ENCODE measurements at regions not wholly inside any gene's neighbourhood (a gene's known extent, or its start where the extent isn't known, plus 50 kb on each side); places are given as distances from the start of the nearest gene placed in this dataset.

DNA sequence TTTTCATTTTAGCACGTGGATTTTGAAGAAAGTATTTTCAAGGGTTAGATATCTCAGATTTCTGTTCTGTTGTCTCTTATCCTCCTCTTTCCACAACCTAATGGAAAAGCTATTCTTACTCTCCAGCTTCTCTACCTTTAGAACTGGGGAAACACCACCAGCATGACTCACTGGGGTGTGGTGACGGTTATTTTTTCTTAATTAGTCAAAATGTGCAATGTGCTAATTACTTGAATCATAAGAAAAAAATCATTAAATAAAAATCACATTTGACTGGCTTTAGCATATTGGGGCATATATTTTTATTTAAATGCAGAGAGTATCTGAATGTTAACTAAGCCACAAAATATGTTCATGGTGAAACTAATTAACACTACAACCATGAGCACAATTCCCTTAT lies 570.7 kb upstream of the AGTR1 start:
- no peaks in the 10 kb centered on the region for H3K4me1 ChIP-seq (ENCODE audit: insufficient read depth, low read length)
- intact Hi-C loops (cut with micrococcal nuclease), result no loop called here
- CTCF ChIA-PET (ENCODE audit: partially characterized antibody), result no interaction called here
- peaks cover 0 to 14% (median 1%) of the 10 kb centered on the region in 8 donors for H3K9me3 Mint-ChIP-seq
- no peak overlapping the region for H3K27ac ChIP-seq (ENCODE audit: low read depth, low read length)
- no peaks in the 10 kb centered on the region for H3K27me3 Mint-ChIP-seq
- H3K4me1 Mint-ChIP-seq, result no peaks in the 10 kb centered on the region
- no peak overlapping the region for H3K27ac Mint-ChIP-seq
- H3K27me3 ChIP-seq (ENCODE audit: insufficient read depth, low read length), result no peaks in the 10 kb centered on the region
- no peak overlapping the region for H3K4me3 Mint-ChIP-seq
- POLR2A ChIA-PET (ENCODE audit: partially characterized antibody), result no interaction called here
- no peaks in the 10 kb centered on the region for H3K36me3 ChIP-seq (ENCODE audit: insufficient read depth, low read length)
- no peak for DNase-seq
- H3K9me3 ChIP-seq (ENCODE audit: control insufficient read depth in 1 of 2, low read length in 2 of 2), result no peaks in the 10 kb centered on the region
- H3K4me3 ChIP-seq (ENCODE audit: low read length in 2 of 2), result no peak overlapping the region
- no peaks in the 10 kb centered on the region for H3K36me3 Mint-ChIP-seq

DNA sequence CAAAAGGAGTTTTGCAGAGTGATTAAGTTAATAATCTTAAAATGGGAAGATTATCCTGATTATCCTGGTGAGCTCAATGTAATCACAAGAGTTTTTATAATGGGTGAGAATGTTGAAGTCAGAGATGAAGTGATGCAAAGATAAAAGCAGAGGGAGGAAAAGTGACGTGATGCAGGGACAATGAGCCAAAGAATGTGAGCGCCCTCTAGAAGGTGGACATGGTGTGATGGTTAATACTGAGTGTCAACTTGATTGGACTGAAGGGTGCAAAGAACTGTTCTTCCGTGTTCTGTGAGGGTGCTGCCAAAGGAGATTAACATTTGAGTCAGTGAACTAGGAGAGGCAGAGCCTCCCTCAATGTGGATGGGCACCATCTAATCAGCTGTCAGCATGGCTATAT lies 569.6 kb upstream of the AGTR1 start:
- POLR2A ChIA-PET (ENCODE audit: partially characterized antibody), result no interaction called here
- no peaks in the 10 kb centered on the region for H3K36me3 Mint-ChIP-seq
- no peaks in the 10 kb centered on the region for H3K27me3 ChIP-seq (ENCODE audit: insufficient read depth, low read length)

DNA sequence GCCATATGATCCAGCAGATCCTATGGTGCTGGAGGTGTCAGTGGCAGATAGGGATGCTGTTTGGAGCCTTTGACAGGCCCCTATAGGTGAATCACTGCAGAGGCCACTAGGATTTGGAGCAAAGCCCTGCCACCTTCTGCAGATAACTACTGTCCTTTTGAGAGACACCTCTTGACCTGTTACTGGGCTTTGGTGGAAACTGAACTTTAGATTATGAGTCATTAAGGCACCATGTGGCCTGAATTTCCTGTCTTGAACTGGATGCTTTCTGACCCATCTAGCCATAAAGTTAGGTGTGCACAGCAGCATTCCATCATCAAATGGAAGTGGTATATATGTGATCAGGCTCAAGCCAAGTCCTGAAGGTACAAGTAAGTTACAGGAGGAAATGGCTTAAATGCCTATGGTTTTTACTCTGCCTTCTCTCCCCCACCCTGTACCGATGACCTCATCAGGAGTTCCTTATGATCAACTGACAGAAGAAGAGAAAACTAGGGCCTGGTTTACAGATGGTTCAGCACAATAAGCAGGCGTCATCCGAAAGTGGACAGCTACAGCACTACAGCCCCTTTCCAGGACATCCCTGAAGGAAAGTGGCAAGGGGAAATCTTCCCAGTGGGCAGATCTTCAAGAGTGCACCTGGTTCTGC lies 565.6 kb upstream of the AGTR1 start:
- Mint-ChIP-seq H3K27me3 (no peaks in the 10 kb centered on the region), H3K9me3 (peaks cover 5 to 26% (median 6%) of the 10 kb centered on the region in 8 donors), H3K36me3 (no peaks in the 10 kb centered on the region), H3K27ac (no peak overlapping the region), H3K4me3 (no peak overlapping the region), H3K4me1 (no peaks in the 10 kb centered on the region)
- CTCF ChIA-PET (ENCODE audit: partially characterized antibody), result no interaction called here
- POLR2A ChIA-PET (ENCODE audit: partially characterized antibody), result no interaction called here
- H3K9me3 ChIP-seq (ENCODE audit: control insufficient read depth in 1 of 2, low read length in 2 of 2), result no peaks in the 10 kb centered on the region
- H3K4me1 ChIP-seq (ENCODE audit: insufficient read depth, low read length), result no peaks in the 10 kb centered on the region
- H3K27ac ChIP-seq (ENCODE audit: low read depth, low read length), result no peak overlapping the region
- no peak overlapping the region for H3K4me3 ChIP-seq (ENCODE audit: low read length in 2 of 2)
- no peaks in the 10 kb centered on the region for H3K36me3 ChIP-seq (ENCODE audit: insufficient read depth, low read length)
- H3K27me3 ChIP-seq (ENCODE audit: insufficient read depth, low read length), result no peaks in the 10 kb centered on the region
- DNase-seq, result no peak
- intact Hi-C loops (cut with micrococcal nuclease), result no loop called here

More for the DNA sequence above, 569.6 kb upstream of the AGTR1 start:
- Histone ChIP-seq H3K9me3 (ENCODE audit: control insufficient read depth in 1 of 2, low read length in 2 of 2) (no peaks in the 10 kb centered on the region), H3K27ac (ENCODE audit: low read depth, low read length) (no peak overlapping the region), H3K36me3 (ENCODE audit: insufficient read depth, low read length) (no peaks in the 10 kb centered on the region), H3K4me3 (ENCODE audit: low read length in 2 of 2) (no peak overlapping the region), H3K4me1 (ENCODE audit: insufficient read depth, low read length) (no peaks in the 10 kb centered on the region)
- intact Hi-C loops (cut with micrococcal nuclease), result no loop called here
- H3K4me3 Mint-ChIP-seq, result no peak overlapping the region
- no peak overlapping the region for H3K27ac Mint-ChIP-seq
- no peak for DNase-seq
- H3K9me3 Mint-ChIP-seq, result peaks cover 2 to 25% (median 4%) of the 10 kb centered on the region in 8 donors
- no peaks in the 10 kb centered on the region for H3K4me1 Mint-ChIP-seq
- CTCF ChIA-PET (ENCODE audit: partially characterized antibody), result no interaction called here
- H3K27me3 Mint-ChIP-seq, result no peaks in the 10 kb centered on the region

DNA sequence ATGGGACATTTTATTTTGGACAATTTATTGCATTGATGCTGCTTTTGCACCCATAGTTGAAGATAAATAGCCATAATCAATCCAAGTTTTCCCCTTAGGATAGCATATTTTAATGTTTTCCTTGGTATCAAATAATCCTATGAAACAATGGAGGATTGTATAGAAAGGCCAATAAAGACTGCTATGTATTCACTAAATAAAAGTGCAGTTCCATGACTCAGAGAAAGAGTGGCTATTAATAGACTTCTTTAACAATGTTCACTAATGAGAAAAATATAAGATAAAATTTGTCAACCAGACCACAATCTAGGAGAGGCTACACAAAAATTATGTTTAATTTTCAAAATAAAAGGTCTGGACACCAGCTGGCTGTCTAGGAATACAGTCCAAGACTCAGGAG lies 560.9 kb upstream of the AGTR1 start:
- POLR2A ChIA-PET (ENCODE audit: partially characterized antibody), result no interaction called here
- no peaks in the 10 kb centered on the region for H3K27me3 Mint-ChIP-seq
- Histone ChIP-seq H3K4me1 (ENCODE audit: insufficient read depth, low read length) (no peaks in the 10 kb centered on the region), H3K4me3 (ENCODE audit: low read length in 2 of 2) (no peak overlapping the region), H3K9me3 (ENCODE audit: control insufficient read depth in 1 of 2, low read length in 2 of 2) (no peaks in the 10 kb centered on the region), H3K36me3 (ENCODE audit: insufficient read depth, low read length) (no peaks in the 10 kb centered on the region), H3K27ac (ENCODE audit: low read depth, low read length) (no peak overlapping the region), H3K27me3 (ENCODE audit: insufficient read depth, low read length) (no peaks in the 10 kb centered on the region)
- no peak for DNase-seq
- no peak overlapping the region for H3K27ac Mint-ChIP-seq
- CTCF ChIA-PET (ENCODE audit: partially characterized antibody), result no interaction called here
- intact Hi-C loops (cut with micrococcal nuclease), result no loop called here
- no peaks in the 10 kb centered on the region for H3K4me1 Mint-ChIP-seq
- no peaks in the 10 kb centered on the region for H3K36me3 Mint-ChIP-seq
- H3K9me3 Mint-ChIP-seq, result peaks cover under 1 to 12% (median 7%) of the 10 kb centered on the region in 8 donors
- no peak overlapping the region for H3K4me3 Mint-ChIP-seq

DNA sequence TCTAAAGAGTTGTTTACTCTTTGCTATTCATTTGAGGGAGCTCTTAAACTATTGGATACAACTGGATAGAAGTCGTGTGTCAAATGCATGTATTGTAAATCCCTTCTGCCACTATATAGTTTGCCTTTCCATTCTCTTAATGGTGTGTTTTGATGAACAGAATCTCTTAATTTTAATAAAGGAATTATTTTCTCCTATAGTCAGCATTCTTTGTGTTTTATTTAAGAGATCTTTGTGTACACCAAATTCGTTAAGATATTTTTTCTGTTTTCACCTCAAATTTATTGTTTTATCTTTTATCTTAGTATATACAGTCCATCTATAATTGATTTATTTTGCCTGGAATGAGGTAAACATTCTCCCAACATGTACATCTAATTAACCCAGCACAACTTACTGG lies 551.5 kb upstream of the AGTR1 start:
- no peak overlapping the region for H3K4me3 Mint-ChIP-seq
- Histone ChIP-seq H3K4me1 (ENCODE audit: insufficient read depth, low read length) (no peaks in the 10 kb centered on the region), H3K27me3 (ENCODE audit: insufficient read depth, low read length) (no peaks in the 10 kb centered on the region), H3K9me3 (ENCODE audit: control insufficient read depth in 1 of 2, low read length in 2 of 2) (no peaks in the 10 kb centered on the region), H3K36me3 (ENCODE audit: insufficient read depth, low read length) (no peaks in the 10 kb centered on the region), H3K4me3 (ENCODE audit: low read length in 2 of 2) (no peak overlapping the region), H3K27ac (ENCODE audit: low read depth, low read length) (no peak overlapping the region)
- ChIA-PET CTCF (ENCODE audit: partially characterized antibody) (no interaction called here), POLR2A (ENCODE audit: partially characterized antibody) (no interaction called here)
- no peaks in the 10 kb centered on the region for H3K4me1 Mint-ChIP-seq
- intact Hi-C loops (cut with micrococcal nuclease), result no loop called here
- H3K27ac Mint-ChIP-seq, result no peak overlapping the region
- H3K27me3 Mint-ChIP-seq, result no peaks in the 10 kb centered on the region
- H3K9me3 Mint-ChIP-seq, result peaks cover 0 to 13% (median under 1%) of the 10 kb centered on the region in 8 donors
- DNase-seq, result no peak
- no peaks in the 10 kb centered on the region for H3K36me3 Mint-ChIP-seq

DNA sequence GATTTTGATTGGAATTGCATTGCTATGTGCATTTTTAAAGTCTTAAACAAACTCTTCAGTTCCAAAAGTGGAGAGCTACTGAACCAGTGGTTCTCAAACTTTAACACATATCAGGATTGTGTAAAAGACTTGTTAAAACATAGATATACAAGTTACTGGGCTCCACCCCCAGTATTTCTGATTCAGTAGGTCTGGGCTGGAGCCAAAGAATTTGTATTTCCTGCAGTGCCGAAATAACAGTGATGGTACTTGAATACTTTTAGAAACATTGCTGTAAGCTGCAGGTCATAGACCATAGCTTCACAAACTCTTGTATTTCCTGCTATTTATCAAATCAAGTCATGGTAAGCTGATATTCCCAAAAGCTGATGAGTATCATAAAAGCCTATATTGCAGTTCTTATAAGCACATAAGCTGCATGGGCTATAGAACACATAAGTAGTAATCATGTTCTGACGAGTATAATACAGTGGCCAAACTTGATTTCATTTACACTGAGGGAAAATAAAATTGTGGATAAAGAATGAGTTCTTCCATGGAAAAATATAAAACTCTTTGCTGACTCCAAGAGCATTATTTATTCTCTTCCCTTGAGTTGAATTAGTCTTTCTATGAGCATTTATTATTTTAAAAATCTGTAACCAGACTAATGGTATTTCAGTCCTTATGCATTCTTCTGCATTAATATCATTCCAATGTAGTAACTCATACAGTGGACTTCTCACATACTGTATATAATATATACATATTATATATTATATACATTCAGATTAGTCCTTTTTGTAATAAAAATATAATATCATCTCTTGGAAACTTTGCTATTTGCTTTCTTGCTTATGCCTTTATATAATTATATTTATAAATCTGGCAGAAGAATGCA lies 550.5 kb upstream of the AGTR1 start:
- no peak overlapping the region for H3K27ac ChIP-seq (ENCODE audit: low read depth, low read length)
- no peak overlapping the region for H3K4me3 Mint-ChIP-seq
- H3K9me3 Mint-ChIP-seq, result peaks cover 0 to 13% (median under 1%) of the 10 kb centered on the region in 8 donors
- H3K27ac Mint-ChIP-seq, result no peak overlapping the region
- H3K4me1 ChIP-seq (ENCODE audit: insufficient read depth, low read length), result no peaks in the 10 kb centered on the region
- CTCF ChIA-PET (ENCODE audit: partially characterized antibody), result no interaction called here
- no peaks in the 10 kb centered on the region for H3K4me1 Mint-ChIP-seq
- intact Hi-C loops (cut with micrococcal nuclease), result no loop called here
- POLR2A ChIA-PET (ENCODE audit: partially characterized antibody), result no interaction called here
- no peaks in the 10 kb centered on the region for H3K36me3 ChIP-seq (ENCODE audit: insufficient read depth, low read length)
- no peaks in the 10 kb centered on the region for H3K9me3 ChIP-seq (ENCODE audit: control insufficient read depth in 1 of 2, low read length in 2 of 2)
- H3K27me3 ChIP-seq (ENCODE audit: insufficient read depth, low read length), result no peaks in the 10 kb centered on the region
- no peaks in the 10 kb centered on the region for H3K36me3 Mint-ChIP-seq
- no peak for DNase-seq
- no peak overlapping the region for H3K4me3 ChIP-seq (ENCODE audit: low read length in 2 of 2)
- H3K27me3 Mint-ChIP-seq, result no peaks in the 10 kb centered on the region

DNA sequence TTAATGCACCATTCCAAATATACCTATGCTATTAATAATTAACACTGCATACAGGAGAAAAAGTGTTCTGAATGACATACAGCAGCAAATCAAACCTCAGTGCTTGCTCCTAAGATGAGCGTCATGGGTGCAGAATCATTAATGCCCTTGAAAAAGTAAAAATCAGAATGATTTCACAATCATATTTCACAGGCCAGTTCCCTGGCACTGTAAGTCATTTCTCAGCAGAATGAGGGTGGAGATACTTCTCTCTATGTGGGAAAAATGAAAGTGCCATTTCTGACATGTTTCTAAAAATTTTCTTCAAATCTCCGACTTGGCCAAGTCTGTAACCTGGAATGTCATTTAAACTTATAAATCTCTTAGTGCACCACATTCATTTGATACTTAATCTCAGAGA lies 549.8 kb upstream of the AGTR1 start:
- no peak overlapping the region for H3K27ac Mint-ChIP-seq
- Histone ChIP-seq H3K27ac (ENCODE audit: low read depth, low read length) (no peak overlapping the region), H3K4me3 (ENCODE audit: low read length in 2 of 2) (no peak overlapping the region), H3K27me3 (ENCODE audit: insufficient read depth, low read length) (no peaks in the 10 kb centered on the region), H3K36me3 (ENCODE audit: insufficient read depth, low read length) (no peaks in the 10 kb centered on the region), H3K4me1 (ENCODE audit: insufficient read depth, low read length) (no peaks in the 10 kb centered on the region), H3K9me3 (ENCODE audit: control insufficient read depth in 1 of 2, low read length in 2 of 2) (no peaks in the 10 kb centered on the region)
- ChIA-PET POLR2A (ENCODE audit: partially characterized antibody) (no interaction called here), CTCF (ENCODE audit: partially characterized antibody) (interaction anchor here (0.6 kb wide), 1 partner anchor 61 kb away, joined by 3 read pairs; no protein-coding TSS in a partner anchor)
- peaks cover 0 to 13% (median under 1%) of the 10 kb centered on the region in 8 donors for H3K9me3 Mint-ChIP-seq
- H3K36me3 Mint-ChIP-seq, result no peaks in the 10 kb centered on the region
- no peak for DNase-seq
- no peaks in the 10 kb centered on the region for H3K27me3 Mint-ChIP-seq
- intact Hi-C loops (cut with micrococcal nuclease), result no loop called here
- H3K4me1 Mint-ChIP-seq, result no peaks in the 10 kb centered on the region
- no peak overlapping the region for H3K4me3 Mint-ChIP-seq
